GM18507 (cell line): ENCODE measurements at regions not wholly inside any gene's neighbourhood (a gene's known extent, or its start where the extent isn't known, plus 50 kb on each side); places are given as distances from the start of the nearest gene placed in this dataset.
A peak's percentile ranks its signal among the peaks of the same experiment; 100 is the strongest.

Experiments used
- DNase-seq: peaks from one replicate; pipeline ENCODE4 v3.0.0; 2011; ENCODE audit warnings: low read depth; ENCODE audit not compliant: insufficient read length; ENCODE audit errors: extremely low spot score
- FAIRE-seq: peaks from 2 replicates; lab custom pipeline; 2011; peaks lifted over from hg19 to GRCh38; lab: Jason Lieb, UNC

DNA sequence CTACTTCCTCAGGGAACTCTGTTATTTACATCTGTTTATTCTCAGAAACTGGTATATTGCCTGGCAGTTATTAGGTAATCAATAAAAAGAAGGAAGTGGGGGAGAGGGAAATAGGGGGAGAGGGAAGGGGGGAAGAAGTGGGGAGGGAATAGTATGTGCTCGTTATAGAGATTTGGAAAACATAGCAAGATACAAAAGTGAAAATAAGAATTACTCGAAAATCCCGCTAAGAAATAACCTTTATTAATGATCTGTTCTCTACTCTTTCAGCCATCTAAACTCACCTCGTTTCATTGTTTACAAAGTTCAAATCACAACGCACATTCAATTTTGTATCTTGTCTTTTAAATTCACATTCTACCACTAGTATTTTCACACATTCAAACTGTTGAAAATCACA lies 63.0 kb upstream of the CDCA7L start:
- no peak for FAIRE-seq

DNA sequence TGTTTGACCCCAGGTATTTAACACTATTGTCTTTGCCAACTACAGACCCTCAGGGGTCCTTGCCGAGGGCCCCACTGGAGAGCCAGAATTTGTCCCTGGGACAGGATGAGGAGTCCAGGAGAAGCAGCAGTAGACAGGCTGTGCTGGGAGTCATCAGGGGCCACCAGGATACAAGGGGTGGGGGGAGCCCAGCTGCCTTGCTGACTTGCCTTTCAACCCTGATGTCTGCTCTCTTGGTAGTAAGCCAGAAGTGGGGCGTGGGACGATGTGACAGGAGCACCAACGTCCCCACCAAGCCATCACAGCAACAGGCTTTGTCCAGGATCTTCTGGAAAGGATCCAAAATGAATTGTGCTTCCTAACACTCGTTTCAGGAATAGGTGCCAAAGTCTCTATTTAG lies 62.4 kb upstream of the CDCA7L start:
- DNase-seq (no peak), FAIRE-seq (no peak)

More for the DNA sequence above, 63.0 kb upstream of the CDCA7L start:
- no peak for DNase-seq

DNA sequence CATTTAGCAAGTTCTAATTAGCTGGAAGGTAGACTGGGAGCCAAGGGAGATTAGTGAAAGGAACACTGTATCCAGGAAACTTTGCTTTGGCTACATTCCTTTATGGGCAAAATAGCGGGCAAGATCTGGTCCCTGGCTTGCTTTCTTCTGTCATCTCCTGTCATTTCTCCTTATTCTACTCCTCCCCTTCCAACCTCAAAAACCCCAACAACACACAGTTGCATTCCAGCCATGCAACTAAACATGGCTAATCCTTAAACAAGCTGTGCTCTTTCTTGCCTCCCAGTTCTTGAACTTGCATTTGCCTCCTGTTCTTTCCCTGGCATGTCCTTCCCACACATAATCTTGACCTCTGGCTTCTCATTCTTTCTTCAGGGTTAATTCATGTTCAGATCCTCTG lies 59.5 kb upstream of the CDCA7L start:
- DNase-seq (no peak), FAIRE-seq (no peak)

DNA sequence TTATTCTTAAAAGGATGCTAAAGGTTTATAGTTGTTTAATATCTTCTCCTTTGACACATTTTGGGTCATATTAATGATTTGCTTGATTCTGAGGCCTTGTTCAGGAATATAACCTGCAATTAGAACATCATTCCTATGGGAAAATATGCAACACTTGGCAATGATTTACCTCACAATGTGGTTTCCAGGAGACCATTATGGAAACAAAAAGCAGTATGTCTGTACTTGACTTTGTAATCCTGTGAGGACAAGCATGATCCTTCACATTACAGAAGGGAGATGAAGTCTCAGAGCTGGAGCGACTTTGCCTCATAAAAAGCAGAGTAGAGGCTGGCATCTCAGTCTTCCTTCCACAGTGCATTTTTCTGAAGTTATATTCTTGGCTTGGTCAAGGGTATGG lies 57.0 kb upstream of the CDCA7L start:
- FAIRE-seq: no peak

DNA sequence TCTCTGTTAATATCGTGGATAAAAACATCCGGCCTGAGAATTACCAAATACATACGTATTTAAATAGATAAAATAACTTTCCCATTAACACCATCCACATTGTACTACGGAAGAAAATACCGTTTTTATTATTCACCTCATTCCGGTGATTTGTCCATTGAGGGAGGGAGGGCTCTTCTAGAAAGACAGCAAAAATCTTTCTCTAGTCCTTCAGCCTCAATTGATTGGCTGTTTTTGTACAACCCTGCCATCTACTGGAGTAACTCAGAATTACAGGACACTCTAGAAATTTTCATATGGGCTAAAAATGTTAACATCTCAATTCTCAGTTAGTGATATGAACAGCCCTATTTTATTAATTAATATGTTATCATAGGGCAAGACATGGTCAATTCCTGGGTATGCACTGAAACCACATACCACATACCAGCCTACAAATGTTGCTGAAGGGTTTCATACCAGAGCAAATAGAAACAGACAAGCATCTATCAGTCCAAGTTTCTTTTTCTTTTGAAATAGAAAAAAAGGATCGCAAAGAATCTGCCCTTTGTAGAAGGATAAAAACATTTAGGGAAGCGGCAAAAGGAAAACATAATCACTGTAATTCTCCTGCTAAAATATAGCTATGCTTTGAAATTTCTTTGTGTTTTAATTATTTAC lies 55.8 kb upstream of the CDCA7L start:
- FAIRE-seq (peak; percentile 84), DNase-seq (peak; percentile 39)

More for the DNA sequence above, 57.0 kb upstream of the CDCA7L start:
- DNase-seq: no peak

DNA sequence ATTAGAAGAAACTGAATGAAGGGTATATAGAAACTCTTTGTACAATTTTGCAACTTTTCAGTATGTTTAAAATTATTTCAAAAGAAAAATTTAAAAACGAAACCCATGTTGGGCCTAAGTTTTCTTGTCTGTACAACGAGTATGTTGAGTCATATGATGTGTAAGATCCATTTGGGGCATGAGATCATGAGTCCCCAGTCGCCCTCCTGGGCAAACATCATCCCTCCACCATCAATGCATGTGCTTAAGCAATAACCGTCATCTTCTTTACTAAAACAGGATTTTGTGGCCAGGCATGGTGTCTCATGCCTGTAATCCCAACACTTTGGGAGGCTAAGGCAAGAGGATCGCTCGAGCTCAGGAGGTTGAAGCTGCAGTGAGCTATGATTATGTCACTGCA lies 54.2 kb upstream of the CDCA7L start:
- DNase-seq: no peak
- FAIRE-seq: no peak

DNA sequence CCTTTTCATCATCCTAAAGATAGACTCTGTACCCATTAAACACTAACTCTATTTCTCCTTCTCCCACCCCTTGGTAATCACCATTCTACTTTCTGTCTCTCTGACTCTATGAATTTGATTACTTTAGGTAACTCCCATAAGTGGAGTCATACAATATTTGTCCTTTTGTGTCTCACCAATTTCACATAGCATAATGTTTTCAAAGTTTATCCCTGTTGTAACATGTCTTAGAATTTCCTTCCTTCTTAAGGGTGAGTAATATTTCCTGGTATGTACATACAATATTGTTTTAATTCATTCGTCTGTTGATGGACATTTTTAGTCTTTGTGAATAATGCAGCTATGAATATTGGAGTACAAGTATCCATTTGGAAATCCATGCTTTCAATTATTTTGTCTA lies 50.9 kb upstream of the CDCA7L start:
- FAIRE-seq (no peak), DNase-seq (no peak)
